PC-9 (cell line): ENCODE measurements at regions not wholly inside any gene's neighbourhood (a gene's known extent, or its start where the extent isn't known, plus 50 kb on each side); places are given as distances from the start of the nearest gene placed in this dataset.

Experiments
- BruUV-seq: library from RNA; stranded (reverse); fragments of 400-500 nt; replicated peaks from 2 replicates; lab custom pipeline; 2021; lab: Mats Ljungman, UMichigan
- CTCF ChIA-PET: fragments of 300-600 bp; sonication (Branson Sonifier 250); formaldehyde crosslinking; loops from one replicate; lab custom pipeline; 2022; ENCODE audit warnings: antibody characterized with exemption; lab: Charles Lee
- POLR2A ChIA-PET: fragments of 300-600 bp; sonication (Branson Sonifier 250); formaldehyde crosslinking; loops from one replicate; lab custom pipeline; 2022; ENCODE audit warnings: antibody characterized with exemption; ENCODE audit not compliant: unreplicated experiment; lab: Charles Lee
- DNase-seq, 2 experiments: peaks; one replicate each; pipeline versions ENCODE4 v3.0.0 to v3.0.0-alpha.2; 2015 to 2022; ENCODE audit warnings: mixed read lengths in 1 of 2
- H2AFZ ChIP-seq: fragments of 200-600 bp; sonication (generic); 2 replicates; pipeline ENCODE4 v1.8.1; 2017; ENCODE audit warnings: antibody characterized with exemption
- H3F3A ChIP-seq: fragments of 200-600 bp; sonication (generic); 2 replicates; pipeline ENCODE4 v1.8.1; 2017; ENCODE audit warnings: antibody characterized with exemption, mild to moderate bottlenecking, low read depth; ENCODE audit not compliant: insufficient read depth
- H3K27ac ChIP-seq: fragments of 200-600 bp; sonication (generic); 2 replicates; pipeline ENCODE4 v1.6.1; 2016; ENCODE audit warnings: mixed run types
- H3K27me3 ChIP-seq: fragments of 200-600 bp; sonication (generic); 2 replicates; pipeline ENCODE4 v1.6.1; 2016; ENCODE audit warnings: low read depth, mixed run types; ENCODE audit not compliant: insufficient read depth
- H3K36me3 ChIP-seq: fragments of 200-600 bp; sonication (generic); 2 replicates; pipeline ENCODE4 v1.6.1; 2016; ENCODE audit warnings: low read depth, mixed run types
- H3K4me1 ChIP-seq: fragments of 200-600 bp; sonication (generic); replicated peaks from 2 replicates; pipeline ENCODE4 v1.6.1; 2016; ENCODE audit warnings: mixed run types; ENCODE audit not compliant: insufficient read depth
- H3K4me2 ChIP-seq: fragments of 200-600 bp; sonication (generic); 2 replicates; pipeline ENCODE4 v1.6.1; 2017; ENCODE audit warnings: mixed run types
- H3K4me3 ChIP-seq: fragments of 200-600 bp; sonication (generic); 2 replicates; pipeline ENCODE4 v1.6.1; 2016; ENCODE audit warnings: mixed run types
- H3K79me2 ChIP-seq: fragments of 200-600 bp; sonication (generic); 2 replicates; pipeline ENCODE4 v1.6.1; 2017; ENCODE audit warnings: low read depth, mixed run types
- H3K9me2 ChIP-seq: fragments of 200-600 bp; sonication (generic); 2 replicates; pipeline ENCODE4 v1.8.1; 2017; ENCODE audit warnings: mild to moderate bottlenecking; ENCODE audit not compliant: insufficient read depth
- H3K9me3 ChIP-seq: fragments of 200-600 bp; sonication (generic); 2 replicates; pipeline ENCODE4 v1.8.1; 2016; ENCODE audit warnings: low read depth; ENCODE audit not compliant: insufficient read depth
- H4K20me1 ChIP-seq: fragments of 200-600 bp; sonication (generic); 2 replicates; pipeline ENCODE4 v1.8.1; 2017; ENCODE audit not compliant: insufficient read depth
- EZH2 ChIP-seq: fragments of 200-600 bp; sonication (generic); IDR thresholded peaks from 2 replicates; pipeline ENCODE4 v1.8.0; 2017; ENCODE audit warnings: antibody characterized with exemption, low read depth
- intact Hi-C: fragments of 100-400 bp; cut with micrococcal nuclease; formaldehyde crosslinking; loops from one replicate; pipeline ENCODE4 v1.10.0; 2022; ENCODE audit not compliant: unreplicated experiment
- TF ChIP-seq, protein P1 (sequence below): fragments of 200-600 bp; sonication (generic); conservative IDR thresholded peaks from 2 replicates; pipeline ENCODE4 v1.6.1; 2017; ENCODE audit warnings: mixed run types, antibody characterized with exemption, mild to moderate bottlenecking, moderate library complexity

DNA sequence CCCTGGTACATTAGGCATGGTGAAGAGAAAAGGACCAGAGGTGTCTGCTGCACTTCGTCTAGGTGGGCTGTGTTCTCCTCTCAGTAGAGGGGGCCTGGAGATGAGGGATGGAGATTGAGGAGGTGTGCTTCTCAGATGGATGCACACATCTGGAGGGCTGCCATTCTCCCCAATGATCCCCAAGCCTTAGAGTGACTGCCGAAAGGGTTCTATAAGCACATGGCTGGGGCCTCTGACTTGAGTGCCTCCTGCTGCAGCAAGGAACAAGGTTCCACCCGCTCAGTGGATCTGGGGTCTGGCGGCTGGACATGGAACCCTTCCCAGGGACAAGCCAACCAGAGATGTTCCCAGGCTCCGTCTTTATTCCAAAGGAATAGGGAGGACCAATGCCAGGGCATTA, 66.8 kb downstream of the CPN2 start:
- Histone ChIP-seq H3K9me2 (no peaks in the 10 kb centered on the region), H3F3A (no peaks in the 10 kb centered on the region), H3K9me3 (no peaks in the 10 kb centered on the region), H3K4me3 (no peak overlapping the region), H3K27ac (no peak overlapping the region), H3K79me2 (no peaks in the 10 kb centered on the region), H3K4me1 (no peaks in the 10 kb centered on the region), H4K20me1 (no peaks in the 10 kb centered on the region), H3K36me3 (no peaks in the 10 kb centered on the region), H3K4me2 (no peak overlapping the region), H2AFZ (no peak overlapping the region), H3K27me3 (no peaks in the 10 kb centered on the region)
- ChIA-PET CTCF (no interaction called here), POLR2A (no interaction called here)
- no peak for TF ChIP-seq EZH2
- TF ChIP-seq, protein P1, sequence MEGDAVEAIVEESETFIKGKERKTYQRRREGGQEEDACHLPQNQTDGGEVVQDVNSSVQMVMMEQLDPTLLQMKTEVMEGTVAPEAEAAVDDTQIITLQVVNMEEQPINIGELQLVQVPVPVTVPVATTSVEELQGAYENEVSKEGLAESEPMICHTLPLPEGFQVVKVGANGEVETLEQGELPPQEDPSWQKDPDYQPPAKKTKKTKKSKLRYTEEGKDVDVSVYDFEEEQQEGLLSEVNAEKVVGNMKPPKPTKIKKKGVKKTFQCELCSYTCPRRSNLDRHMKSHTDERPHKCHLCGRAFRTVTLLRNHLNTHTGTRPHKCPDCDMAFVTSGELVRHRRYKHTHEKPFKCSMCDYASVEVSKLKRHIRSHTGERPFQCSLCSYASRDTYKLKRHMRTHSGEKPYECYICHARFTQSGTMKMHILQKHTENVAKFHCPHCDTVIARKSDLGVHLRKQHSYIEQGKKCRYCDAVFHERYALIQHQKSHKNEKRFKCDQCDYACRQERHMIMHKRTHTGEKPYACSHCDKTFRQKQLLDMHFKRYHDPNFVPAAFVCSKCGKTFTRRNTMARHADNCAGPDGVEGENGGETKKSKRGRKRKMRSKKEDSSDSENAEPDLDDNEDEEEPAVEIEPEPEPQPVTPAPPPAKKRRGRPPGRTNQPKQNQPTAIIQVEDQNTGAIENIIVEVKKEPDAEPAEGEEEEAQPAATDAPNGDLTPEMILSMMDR: no peak
- intact Hi-C loops: no loop called here
- DNase-seq: no peak
- BruUV-seq: no TSS peak

DNA sequence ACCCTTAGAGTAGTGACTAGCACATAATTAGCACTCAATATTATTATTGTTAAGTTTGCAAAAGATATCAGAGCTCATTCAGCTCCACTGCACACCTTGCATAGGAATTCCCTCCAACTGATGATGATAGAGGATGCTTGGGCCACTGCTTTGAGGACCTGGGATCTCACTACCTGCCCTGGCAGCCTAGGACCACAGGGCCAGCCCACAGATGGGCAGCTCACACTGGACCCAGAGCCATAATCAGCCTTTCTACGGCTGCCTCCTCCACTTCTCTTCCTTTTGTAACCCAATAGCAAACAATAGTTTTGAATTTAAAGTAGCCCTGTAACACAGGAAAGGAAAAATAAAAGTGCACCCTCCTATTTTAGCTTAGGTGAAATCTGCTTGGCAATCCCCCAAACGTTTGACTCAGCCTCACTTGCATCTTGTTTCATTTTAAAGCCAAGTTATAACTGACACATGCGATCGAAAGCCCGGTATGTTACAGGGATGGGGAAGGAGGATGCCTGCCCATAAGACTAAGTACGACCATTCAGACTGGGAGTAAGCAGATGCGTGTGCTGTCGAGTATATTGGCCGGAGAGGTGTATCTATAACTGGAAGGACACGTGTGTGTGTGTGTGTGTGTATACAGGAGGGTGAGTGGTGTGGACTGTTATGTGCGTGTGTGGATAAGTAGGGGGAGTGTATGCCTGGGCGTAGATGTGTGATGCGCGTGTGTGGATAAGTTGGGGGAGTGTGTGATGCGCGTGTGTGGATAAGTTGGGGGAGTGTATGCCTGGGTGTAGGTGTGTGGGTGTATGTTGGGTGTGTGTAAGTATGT, 65.9 kb downstream of the CPN2 start:
- H2AFZ ChIP-seq: no peak overlapping the region
- no peaks in the 10 kb centered on the region for H3K9me2 ChIP-seq
- H3K9me3 ChIP-seq: no peaks in the 10 kb centered on the region
- no peaks in the 10 kb centered on the region for H3F3A ChIP-seq
- H4K20me1 ChIP-seq: no peaks in the 10 kb centered on the region
- CTCF ChIA-PET: no interaction called here
- no peaks in the 10 kb centered on the region for H3K36me3 ChIP-seq
- no peaks in the 10 kb centered on the region for H3K79me2 ChIP-seq
- H3K4me1 ChIP-seq: no peaks in the 10 kb centered on the region
- no peak overlapping the region for H3K27ac ChIP-seq
- intact Hi-C loops: no loop called here
- TF ChIP-seq, protein P1: no peak
- no peak for TF ChIP-seq EZH2
- POLR2A ChIA-PET: interaction anchor here (0.7 kb wide), 1 partner anchor 18 kb away, joined by 17 read pairs; no protein-coding TSS in a partner anchor
- no peak overlapping the region for H3K4me2 ChIP-seq
- DNase-seq: no peak
- no peak overlapping the region for H3K4me3 ChIP-seq
- H3K27me3 ChIP-seq: no peaks in the 10 kb centered on the region
- no TSS peak for BruUV-seq

DNA sequence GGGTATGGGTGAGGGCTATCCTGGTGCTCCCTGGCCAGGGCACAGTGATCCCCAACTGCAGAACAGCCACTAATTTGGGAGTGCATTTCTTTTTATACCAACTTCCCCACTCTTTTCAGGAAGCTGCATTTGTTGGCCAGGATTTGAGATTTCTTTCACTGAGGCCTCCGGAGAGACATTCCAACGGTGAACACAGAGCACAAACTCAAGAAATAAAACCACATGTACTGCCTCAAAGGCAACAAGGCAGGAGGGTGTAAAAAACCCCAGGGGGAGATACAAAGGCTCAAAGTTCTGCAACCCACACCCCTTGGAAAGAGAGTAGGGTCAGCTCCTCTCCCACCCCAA, 65.3 kb downstream of the CPN2 start:
- no peaks in the 10 kb centered on the region for H3F3A ChIP-seq
- no peaks in the 10 kb centered on the region for H3K79me2 ChIP-seq
- no TSS peak for BruUV-seq
- no peaks in the 10 kb centered on the region for H3K4me1 ChIP-seq
- H3K4me3 ChIP-seq: no peak overlapping the region
- no peaks in the 10 kb centered on the region for H3K27me3 ChIP-seq
- ChIA-PET POLR2A (interaction anchor here (0.7 kb wide), 1 partner anchor 17 kb away, joined by 17 read pairs; no protein-coding TSS in a partner anchor), CTCF (no interaction called here)
- no peak overlapping the region for H3K4me2 ChIP-seq
- no peak overlapping the region for H2AFZ ChIP-seq
- no peak for DNase-seq
- no peak overlapping the region for H3K27ac ChIP-seq
- H3K36me3 ChIP-seq: no peaks in the 10 kb centered on the region
- no peaks in the 10 kb centered on the region for H3K9me2 ChIP-seq
- peaks cover 4% of the 10 kb centered on the region for H3K9me3 ChIP-seq
- H4K20me1 ChIP-seq: no peaks in the 10 kb centered on the region
- intact Hi-C loops: no loop called here
- TF ChIP-seq, protein P1: no peak
- TF ChIP-seq EZH2: no peak
